NT2/D1 (cell line): ENCODE measurements at regions not wholly inside any gene's neighbourhood (a gene's known extent, or its start where the extent isn't known, plus 50 kb on each side); places are given as distances from the start of the nearest gene placed in this dataset.

ENCODE experiments used
- DNase-seq: peaks from one replicate; pipeline ENCODE4 v3.0.0-alpha.2; 2011; ENCODE audit warnings: low read depth, low spot score
- H3K27me3 ChIP-seq: 2 replicates; pipeline ENCODE4 v1.6.0; 2011; ENCODE audit warnings: mild to moderate bottlenecking; ENCODE audit not compliant: insufficient read length, insufficient read depth
- H3K36me3 ChIP-seq: 2 replicates; pipeline ENCODE4 v1.6.1; 2011; ENCODE audit warnings: mild to moderate bottlenecking, low read length, mixed read lengths; ENCODE audit not compliant: insufficient read depth, insufficient read length
- H3K4me1 ChIP-seq: 2 replicates; pipeline ENCODE4 v1.5.1; 2011; ENCODE audit not compliant: insufficient read depth, insufficient read length
- H3K4me3 ChIP-seq: 2 replicates; pipeline ENCODE4 v1.5.1; 2011; ENCODE audit warnings: low read depth; ENCODE audit not compliant: insufficient read length
- H3K9ac ChIP-seq: 2 replicates; pipeline ENCODE4 v1.6.0; 2011; ENCODE audit warnings: low read depth; ENCODE audit not compliant: insufficient read length
- H3K9me3 ChIP-seq: 2 replicates; pipeline ENCODE4 v1.5.1; 2011; ENCODE audit warnings: mild to moderate bottlenecking, low read length; ENCODE audit not compliant: insufficient read depth
- SUZ12 ChIP-seq: IDR thresholded peaks from 2 replicates; pipeline ENCODE4 v1.6.1; 2011; ENCODE audit not compliant: insufficient read length, insufficient read depth; ENCODE audit errors: extremely low read depth
- YY1 ChIP-seq: IDR thresholded peaks from 2 replicates; pipeline ENCODE4 v1.6.1; 2011; ENCODE audit not compliant: insufficient read length, insufficient read depth
- ZNF274 ChIP-seq: IDR thresholded peaks from 2 replicates; pipeline ENCODE4 v1.6.1; 2011; ENCODE audit warnings: mild to moderate bottlenecking, low read depth, low read length

GRCh38 chr10:85250304-85250703 is 921.9 kb downstream of the CCSER2 start:
- Histone ChIP-seq H3K4me3 (no peak overlapping the region), H3K9me3 (no peaks in the 10 kb centered on the region), H3K27me3 (no peaks in the 10 kb centered on the region), H3K9ac (no peak overlapping the region), H3K36me3 (no peaks in the 10 kb centered on the region), H3K4me1 (no peaks in the 10 kb centered on the region)
- TF ChIP-seq YY1, result no peak
- TF ChIP-seq SUZ12, result no peak
- no peak for TF ChIP-seq ZNF274
- DNase-seq, result no peak

DNA sequence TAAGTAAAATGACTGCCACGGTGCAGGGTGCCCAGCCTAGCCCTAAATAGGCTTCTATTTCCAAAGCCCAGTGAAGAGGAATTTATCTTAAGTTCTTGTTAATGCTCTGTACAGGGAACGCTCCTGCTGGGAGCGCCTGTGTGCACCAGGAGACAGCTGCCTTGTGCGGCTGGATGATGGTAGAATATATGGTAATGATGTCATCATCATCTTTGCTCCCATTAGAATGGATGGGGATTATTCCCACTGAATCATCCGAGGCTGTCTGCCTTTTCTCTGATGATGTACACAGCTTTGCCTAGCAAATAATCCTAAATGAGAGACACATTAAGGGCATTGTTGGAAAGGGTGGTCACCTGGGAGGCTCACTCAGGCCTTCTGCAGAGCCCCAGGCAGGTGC is 928.1 kb downstream of the CCSER2 start:
- DNase-seq, result no peak
- no peak for TF ChIP-seq SUZ12
- TF ChIP-seq ZNF274, result no peak
- no peak for TF ChIP-seq YY1
- Histone ChIP-seq H3K4me1 (no peaks in the 10 kb centered on the region), H3K36me3 (no peaks in the 10 kb centered on the region), H3K9ac (no peak overlapping the region), H3K4me3 (no peak overlapping the region), H3K27me3 (no peaks in the 10 kb centered on the region), H3K9me3 (no peaks in the 10 kb centered on the region)

DNA sequence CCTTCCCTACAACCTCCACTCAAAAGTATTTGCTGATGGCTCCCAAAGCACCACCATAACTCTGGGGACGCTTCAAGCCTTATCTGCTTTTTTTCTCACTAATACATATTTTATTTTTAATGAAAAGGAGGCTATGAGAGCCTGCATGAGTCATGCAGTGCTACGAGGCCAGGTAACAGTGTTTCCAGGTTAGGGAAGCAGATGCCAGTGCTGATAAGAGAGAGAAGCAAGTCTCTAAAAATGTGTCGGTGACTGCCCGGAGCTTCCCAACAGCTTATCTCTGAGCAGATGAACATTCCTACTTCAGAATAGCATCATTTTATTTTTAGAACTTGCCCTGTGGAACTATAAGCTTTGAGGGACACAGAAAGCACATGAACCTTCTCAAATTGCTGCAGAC is 931.5 kb downstream of the CCSER2 start:
- Histone ChIP-seq H3K9me3 (no peaks in the 10 kb centered on the region), H3K27me3 (no peaks in the 10 kb centered on the region), H3K4me3 (no peak overlapping the region), H3K4me1 (no peaks in the 10 kb centered on the region), H3K9ac (no peak overlapping the region), H3K36me3 (no peaks in the 10 kb centered on the region)
- no peak for DNase-seq
- no peak for TF ChIP-seq ZNF274
- TF ChIP-seq YY1, result no peak
- no peak for TF ChIP-seq SUZ12

DNA sequence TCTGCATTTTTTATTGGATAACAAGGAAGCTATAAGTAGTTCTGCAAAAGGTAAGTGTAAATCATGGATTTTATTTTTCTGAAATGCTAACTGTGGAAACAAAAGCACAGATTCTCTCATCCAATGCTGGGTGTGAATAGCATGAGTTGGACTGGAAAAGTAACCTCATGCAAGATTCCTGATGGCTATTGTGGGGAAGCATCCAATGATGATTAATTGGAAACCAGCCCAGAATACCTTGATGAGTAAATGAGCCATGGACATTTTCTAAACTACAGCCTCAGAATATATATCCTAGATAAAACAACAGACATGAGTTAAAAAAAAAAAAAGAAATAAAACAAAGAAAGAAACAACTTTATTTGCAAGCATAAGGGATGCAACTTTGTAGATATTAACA is 934.6 kb downstream of the CCSER2 start:
- DNase-seq, result no peak
- H3K9ac ChIP-seq, result no peak overlapping the region
- no peak overlapping the region for H3K4me3 ChIP-seq
- H3K9me3 ChIP-seq, result no peaks in the 10 kb centered on the region
- H3K4me1 ChIP-seq, result no peaks in the 10 kb centered on the region
- no peak for TF ChIP-seq ZNF274
- TF ChIP-seq YY1, result no peak
- no peak for TF ChIP-seq SUZ12
- no peaks in the 10 kb centered on the region for H3K27me3 ChIP-seq
- no peaks in the 10 kb centered on the region for H3K36me3 ChIP-seq

DNA sequence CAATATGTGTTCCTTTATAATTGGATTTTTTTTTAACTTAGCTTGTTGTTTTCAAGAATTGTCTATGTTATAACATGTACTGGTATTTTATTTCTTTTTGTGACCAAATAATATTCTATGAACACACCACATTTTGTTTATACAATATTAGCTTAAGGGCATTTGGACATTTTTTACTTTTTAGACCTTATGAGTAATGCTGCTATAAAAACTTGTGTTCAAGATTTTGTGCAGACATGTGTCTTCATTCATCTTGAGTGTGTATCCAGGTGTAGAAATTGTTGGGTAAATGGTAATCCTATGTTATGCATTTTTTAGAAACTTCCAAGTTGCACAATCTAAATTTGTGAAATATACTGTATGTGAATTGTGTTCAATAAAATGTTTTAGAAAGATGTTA is 936.7 kb downstream of the CCSER2 start:
- H3K4me1 ChIP-seq, result no peaks in the 10 kb centered on the region
- no peak overlapping the region for H3K9ac ChIP-seq
- TF ChIP-seq YY1 (no peak), ZNF274 (no peak), SUZ12 (no peak)
- DNase-seq, result no peak
- H3K36me3 ChIP-seq, result no peaks in the 10 kb centered on the region
- no peak overlapping the region for H3K4me3 ChIP-seq
- no peaks in the 10 kb centered on the region for H3K27me3 ChIP-seq
- no peaks in the 10 kb centered on the region for H3K9me3 ChIP-seq

GRCh38 chr10:85266808-85267207 is 938.4 kb downstream of the CCSER2 start:
- H3K9ac ChIP-seq, result no peak overlapping the region
- no peak for DNase-seq
- TF ChIP-seq SUZ12 (no peak), YY1 (no peak)
- H3K36me3 ChIP-seq, result no peaks in the 10 kb centered on the region
- H3K9me3 ChIP-seq, result no peaks in the 10 kb centered on the region
- no peaks in the 10 kb centered on the region for H3K27me3 ChIP-seq
- no peaks in the 10 kb centered on the region for H3K4me1 ChIP-seq
- no peak overlapping the region for H3K4me3 ChIP-seq

DNA sequence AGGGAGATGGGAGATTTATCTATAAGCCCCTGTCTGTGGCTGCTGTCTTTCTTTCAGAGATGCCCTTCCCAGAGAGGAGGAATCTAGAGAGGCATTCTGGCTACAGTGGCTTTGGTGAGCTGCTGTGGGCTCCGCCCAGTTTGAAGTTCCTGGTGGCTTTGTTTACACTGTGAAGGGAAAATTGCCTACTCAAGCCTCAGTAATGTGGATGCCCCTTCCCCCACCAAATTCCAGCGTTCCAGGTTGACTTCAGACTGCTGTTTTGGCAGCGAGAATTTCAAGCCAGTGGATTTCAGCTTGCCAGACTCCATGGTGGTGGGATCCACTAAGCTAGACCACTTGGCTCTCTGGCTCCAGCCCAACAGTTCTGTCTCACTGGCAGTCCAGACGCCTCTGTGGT is 951.6 kb downstream of the CCSER2 start:
- Histone ChIP-seq H3K4me3 (no peak overlapping the region), H3K27me3 (no peaks in the 10 kb centered on the region), H3K9ac (no peak overlapping the region), H3K36me3 (no peaks in the 10 kb centered on the region), H3K4me1 (no peaks in the 10 kb centered on the region), H3K9me3 (no peaks in the 10 kb centered on the region)
- no peak for TF ChIP-seq SUZ12
- TF ChIP-seq YY1, result no peak
- no peak for TF ChIP-seq ZNF274
- DNase-seq, result peak; percentile 69
